GM23338 (cell line): ENCODE measurements at regions not wholly inside any gene's neighbourhood (a gene's known extent, or its start where the extent isn't known, plus 50 kb on each side); places are given as distances from the start of the nearest gene placed in this dataset.

Experiments
- CREB1 ChIP-seq: fragments of 250-450 bp; sonication (Bioruptor Pico); IDR thresholded peaks from 2 replicates; pipeline ENCODE4 v1.5.0; 2020; ENCODE audit warnings: low read depth, mild to moderate bottlenecking, moderate library complexity
- CTCF ChIP-seq, 2 experiments: fragments of 200-600 bp in 1 of 2; sonication (generic) in 1 of 2; conservative IDR thresholded peaks; 2 replicates each; pipeline versions ENCODE4 v1.5.1 to v1.6.1; 2016 to 2017; ENCODE audit warnings: antibody characterized with exemption in 2 of 2, low read depth in 2 of 2, mild to moderate bottlenecking in 2 of 2, moderate library complexity in 1 of 2
- EZH2phosphoT487 ChIP-seq: fragments of 200-600 bp; sonication (generic); IDR thresholded peaks from one replicate; pipeline ENCODE4 v1.8.1; 2018; ENCODE audit warnings: antibody characterized with exemption; ENCODE audit not compliant: unreplicated experiment
- JUNB ChIP-seq: IDR thresholded peaks from one replicate; pipeline ENCODE4 v1.6.1; 2016; ENCODE audit warnings: antibody characterized with exemption; ENCODE audit not compliant: unreplicated experiment
- POLR2AphosphoS5 ChIP-seq: IDR thresholded peaks from 2 replicates; pipeline ENCODE4 v1.6.1; 2016; ENCODE audit warnings: antibody characterized with exemption, low read depth
- TF ChIP-seq, protein P1 (sequence below): IDR thresholded peaks from one replicate; pipeline ENCODE4 v1.6.1; 2018; ENCODE audit warnings: antibody characterized with exemption; ENCODE audit not compliant: unreplicated experiment

- no peak for TF ChIP-seq CTCF (conservative IDR thresholded peaks at IDR 0.05; ENCODE audit: low read depth in 2 of 2)
- TF ChIP-seq, protein P1, sequence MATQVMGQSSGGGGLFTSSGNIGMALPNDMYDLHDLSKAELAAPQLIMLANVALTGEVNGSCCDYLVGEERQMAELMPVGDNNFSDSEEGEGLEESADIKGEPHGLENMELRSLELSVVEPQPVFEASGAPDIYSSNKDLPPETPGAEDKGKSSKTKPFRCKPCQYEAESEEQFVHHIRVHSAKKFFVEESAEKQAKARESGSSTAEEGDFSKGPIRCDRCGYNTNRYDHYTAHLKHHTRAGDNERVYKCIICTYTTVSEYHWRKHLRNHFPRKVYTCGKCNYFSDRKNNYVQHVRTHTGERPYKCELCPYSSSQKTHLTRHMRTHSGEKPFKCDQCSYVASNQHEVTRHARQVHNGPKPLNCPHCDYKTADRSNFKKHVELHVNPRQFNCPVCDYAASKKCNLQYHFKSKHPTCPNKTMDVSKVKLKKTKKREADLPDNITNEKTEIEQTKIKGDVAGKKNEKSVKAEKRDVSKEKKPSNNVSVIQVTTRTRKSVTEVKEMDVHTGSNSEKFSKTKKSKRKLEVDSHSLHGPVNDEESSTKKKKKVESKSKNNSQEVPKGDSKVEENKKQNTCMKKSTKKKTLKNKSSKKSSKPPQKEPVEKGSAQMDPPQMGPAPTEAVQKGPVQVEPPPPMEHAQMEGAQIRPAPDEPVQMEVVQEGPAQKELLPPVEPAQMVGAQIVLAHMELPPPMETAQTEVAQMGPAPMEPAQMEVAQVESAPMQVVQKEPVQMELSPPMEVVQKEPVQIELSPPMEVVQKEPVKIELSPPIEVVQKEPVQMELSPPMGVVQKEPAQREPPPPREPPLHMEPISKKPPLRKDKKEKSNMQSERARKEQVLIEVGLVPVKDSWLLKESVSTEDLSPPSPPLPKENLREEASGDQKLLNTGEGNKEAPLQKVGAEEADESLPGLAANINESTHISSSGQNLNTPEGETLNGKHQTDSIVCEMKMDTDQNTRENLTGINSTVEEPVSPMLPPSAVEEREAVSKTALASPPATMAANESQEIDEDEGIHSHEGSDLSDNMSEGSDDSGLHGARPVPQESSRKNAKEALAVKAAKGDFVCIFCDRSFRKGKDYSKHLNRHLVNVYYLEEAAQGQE: no peak
- no peak for TF ChIP-seq EZH2phosphoT487
- TF ChIP-seq CREB1 (CRISPR knock-in tag): no peak
- TF ChIP-seq POLR2AphosphoS5: no peak
- TF ChIP-seq JUNB: no peak
Observed at GRCh38 chr6:50410579-50410978, 302.7 kb upstream of the TFAP2D start.
